Activated B cell treated with CpG ODN at 0.5 μM for 24 hours (primary cell): ENCODE measurements at regions not wholly inside any gene's neighbourhood (a gene's known extent, or its start where the extent isn't known, plus 50 kb on each side); places are given as distances from the start of the nearest gene placed in this dataset.

ENCODE experiments used
- ATAC-seq: fragments of 200-7000 bp; cut with Tn5 transposase; one replicate; pipeline ENCODE4 v1.10.0; 2021; ENCODE audit warnings: low read depth, mild to moderate bottlenecking, moderate library complexity
- CTCF ChIA-PET: fragments of 350-600 bp; sonication (Branson Sonifier 250); formaldehyde crosslinking; loops from one replicate; lab custom pipeline; 2021; ENCODE audit warnings: antibody characterized with exemption; lab: Charles Lee
- POLR2A ChIA-PET: fragments of 350-600 bp; sonication (Branson Sonifier 250); formaldehyde crosslinking; loops from one replicate; lab custom pipeline; 2021; ENCODE audit warnings: antibody characterized with exemption; lab: Charles Lee
- DNase-seq: peaks from one replicate; pipeline ENCODE4 v3.0.0; 2022
- H3K27ac Mint-ChIP-seq: one replicate; pipeline ENCODE4 v1.8.0; 2020; ENCODE audit warnings: mixed read lengths
- H3K27me3 Mint-ChIP-seq: one replicate; pipeline ENCODE4 v1.8.0; 2021; ENCODE audit warnings: mixed read lengths
- H3K36me3 Mint-ChIP-seq: one replicate; pipeline ENCODE4 v1.8.0; 2021; ENCODE audit warnings: low read depth, mixed read lengths
- H3K4me1 Mint-ChIP-seq: one replicate; pipeline ENCODE4 v1.8.0; 2021; ENCODE audit warnings: mixed read lengths
- H3K4me3 Mint-ChIP-seq: one replicate; pipeline ENCODE4 v1.8.0; 2020; ENCODE audit warnings: mild to moderate bottlenecking, mixed read lengths
- H3K9me3 Mint-ChIP-seq: one replicate; pipeline ENCODE4 v1.8.0; 2020; ENCODE audit warnings: mixed read lengths
- intact Hi-C: fragments of 100-400 bp; cut with micrococcal nuclease; formaldehyde crosslinking; loops from one replicate; pipeline ENCODE4 v1.15.1; 2024
- TF ChIP-seq, protein P1 (sequence below): fragments of 200-600 bp; IDR thresholded peaks from one replicate; pipeline ENCODE4 v1.8.0; 2022; ENCODE audit warnings: antibody characterized with exemption, mild to moderate bottlenecking

DNA sequence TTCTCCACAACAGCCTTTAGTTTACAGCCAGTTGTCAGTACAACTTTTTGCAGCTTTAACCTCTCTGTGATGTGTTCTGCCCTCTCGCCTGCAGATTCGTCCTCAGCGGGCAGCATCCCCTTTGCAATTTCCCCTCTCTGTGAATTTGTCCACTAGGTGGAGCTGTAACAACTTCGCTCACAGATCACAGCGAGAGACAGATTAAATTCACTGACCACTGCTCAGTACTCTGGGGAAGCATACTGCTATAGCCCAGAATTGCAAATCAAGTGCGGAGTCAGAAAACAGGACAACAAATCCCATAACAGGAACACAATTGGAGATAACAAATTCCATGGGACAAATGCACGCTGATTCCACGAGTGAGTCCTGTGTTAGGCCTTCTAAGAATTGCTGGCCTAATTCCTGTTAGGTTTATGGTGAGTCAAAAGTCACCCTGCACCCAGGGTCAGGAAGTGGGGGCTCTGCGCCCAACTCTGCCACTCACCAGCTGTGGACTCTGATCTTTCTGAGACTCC is 2124.9 kb downstream of the MAT2B start:
- no peaks in the 10 kb centered on the region for H3K9me3 Mint-ChIP-seq
- no peaks in the 10 kb centered on the region for H3K4me1 Mint-ChIP-seq
- DNase-seq (no peak), ATAC-seq (no peak)
- H3K4me3 Mint-ChIP-seq = no peak overlapping the region
- H3K36me3 Mint-ChIP-seq = no peaks in the 10 kb centered on the region
- TF ChIP-seq, protein P1, sequence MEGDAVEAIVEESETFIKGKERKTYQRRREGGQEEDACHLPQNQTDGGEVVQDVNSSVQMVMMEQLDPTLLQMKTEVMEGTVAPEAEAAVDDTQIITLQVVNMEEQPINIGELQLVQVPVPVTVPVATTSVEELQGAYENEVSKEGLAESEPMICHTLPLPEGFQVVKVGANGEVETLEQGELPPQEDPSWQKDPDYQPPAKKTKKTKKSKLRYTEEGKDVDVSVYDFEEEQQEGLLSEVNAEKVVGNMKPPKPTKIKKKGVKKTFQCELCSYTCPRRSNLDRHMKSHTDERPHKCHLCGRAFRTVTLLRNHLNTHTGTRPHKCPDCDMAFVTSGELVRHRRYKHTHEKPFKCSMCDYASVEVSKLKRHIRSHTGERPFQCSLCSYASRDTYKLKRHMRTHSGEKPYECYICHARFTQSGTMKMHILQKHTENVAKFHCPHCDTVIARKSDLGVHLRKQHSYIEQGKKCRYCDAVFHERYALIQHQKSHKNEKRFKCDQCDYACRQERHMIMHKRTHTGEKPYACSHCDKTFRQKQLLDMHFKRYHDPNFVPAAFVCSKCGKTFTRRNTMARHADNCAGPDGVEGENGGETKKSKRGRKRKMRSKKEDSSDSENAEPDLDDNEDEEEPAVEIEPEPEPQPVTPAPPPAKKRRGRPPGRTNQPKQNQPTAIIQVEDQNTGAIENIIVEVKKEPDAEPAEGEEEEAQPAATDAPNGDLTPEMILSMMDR = no peak
- ChIA-PET CTCF (interaction anchor here (0.7 to 1.0 kb wide), 2 partner anchors 11 to 13 kb away, joined by 3 to 4 read pairs; no protein-coding TSS in a partner anchor), POLR2A (no interaction called here)
- no peak overlapping the region for H3K27ac Mint-ChIP-seq
- intact Hi-C loops = no loop called here
- no peaks in the 10 kb centered on the region for H3K27me3 Mint-ChIP-seq

DNA sequence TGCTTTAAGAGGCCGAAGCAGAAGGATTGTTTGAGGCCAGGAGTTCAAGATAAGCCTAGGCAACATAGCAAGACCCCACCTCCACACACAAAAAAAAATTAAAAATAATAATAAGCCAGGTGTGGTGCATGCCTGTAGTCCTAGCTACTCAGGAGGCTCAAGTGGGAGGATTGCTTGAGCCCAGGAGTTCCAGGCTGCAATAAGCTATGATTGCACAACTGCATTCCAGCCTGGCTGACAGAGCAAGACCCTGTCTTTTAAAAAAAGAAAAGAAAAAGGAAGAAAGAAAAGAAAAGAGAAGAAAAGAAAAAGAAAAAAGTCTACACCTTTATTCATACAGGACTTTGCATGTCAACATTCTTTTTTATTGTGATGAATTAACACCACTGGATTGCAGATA is 2125.8 kb downstream of the MAT2B start:
- CTCF ChIA-PET = no interaction called here
- POLR2A ChIA-PET = no interaction called here
- Mint-ChIP-seq H3K4me3 (no peak overlapping the region), H3K36me3 (no peaks in the 10 kb centered on the region), H3K9me3 (no peaks in the 10 kb centered on the region), H3K4me1 (no peaks in the 10 kb centered on the region), H3K27me3 (no peaks in the 10 kb centered on the region), H3K27ac (no peak overlapping the region)
- ATAC-seq (no peak), DNase-seq (no peak)
- intact Hi-C loops = no loop called here
- TF ChIP-seq, protein P1 = no peak

DNA sequence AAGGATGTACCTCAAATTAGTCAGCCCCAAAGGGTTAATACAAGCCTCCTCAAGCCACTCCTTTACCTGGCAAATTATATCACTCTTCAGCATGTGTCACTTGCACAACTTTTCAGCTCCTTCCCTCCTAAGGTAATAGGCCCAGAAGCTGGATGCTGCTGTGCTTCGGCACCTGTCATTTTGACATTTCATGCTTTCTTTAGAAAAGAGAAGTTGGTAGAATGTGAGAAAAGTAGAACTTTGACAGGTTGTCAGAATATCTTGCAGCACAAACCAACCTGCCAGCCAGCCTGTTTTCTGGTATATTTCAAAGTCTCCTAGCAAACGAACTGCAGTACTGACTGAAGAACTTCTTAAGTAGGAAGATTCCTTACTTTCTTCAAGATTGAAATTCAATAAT is 2136.9 kb downstream of the MAT2B start:
- ATAC-seq = no peak
- POLR2A ChIA-PET = no interaction called here
- H3K4me3 Mint-ChIP-seq = no peak overlapping the region

DNA sequence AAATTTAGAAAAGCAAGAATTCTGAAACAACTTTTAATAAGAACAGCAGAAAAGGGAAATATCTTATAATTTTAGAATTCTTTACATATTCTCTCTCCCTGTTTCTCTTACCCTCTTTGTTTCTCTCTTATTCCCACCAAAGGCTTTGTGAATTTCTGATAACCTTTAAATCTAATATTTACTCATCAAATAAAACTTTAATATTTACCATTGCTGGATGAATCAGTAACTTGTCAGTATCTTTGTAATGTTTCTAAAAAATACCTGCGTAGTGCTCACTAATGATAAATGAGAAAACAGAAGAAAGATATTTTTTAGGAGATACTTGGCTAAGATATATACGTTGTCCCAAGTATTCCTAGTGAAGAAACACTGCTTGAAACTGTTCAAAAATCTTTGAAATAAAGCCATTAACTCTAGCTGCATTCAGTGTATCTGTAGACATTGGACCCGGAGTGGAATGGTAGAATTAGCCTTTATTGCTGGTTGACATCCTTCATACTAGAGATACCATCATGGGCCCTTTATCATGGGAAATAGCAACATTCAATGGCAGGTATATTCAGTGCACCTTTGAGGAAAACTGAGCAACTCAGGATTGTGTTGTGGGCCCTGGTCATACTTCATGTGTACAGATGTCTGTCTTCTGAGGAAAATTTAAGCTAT is 2160.4 kb downstream of the MAT2B start:
- Mint-ChIP-seq H3K4me3 (no peak overlapping the region), H3K27ac (no peak overlapping the region), H3K4me1 (no peaks in the 10 kb centered on the region), H3K27me3 (no peaks in the 10 kb centered on the region), H3K36me3 (no peaks in the 10 kb centered on the region), H3K9me3 (no peaks in the 10 kb centered on the region)
- no peak for ATAC-seq
- CTCF ChIA-PET = no interaction called here
- TF ChIP-seq, protein P1 = no peak
- POLR2A ChIA-PET = no interaction called here
- intact Hi-C loops = no loop called here
- DNase-seq = no peak

More for the DNA sequence above, 2136.9 kb downstream of the MAT2B start:
- no peak for DNase-seq
- Mint-ChIP-seq H3K9me3 (peaks cover 8% of the 10 kb centered on the region), H3K27ac (no peak overlapping the region), H3K36me3 (no peaks in the 10 kb centered on the region), H3K4me1 (no peaks in the 10 kb centered on the region), H3K27me3 (no peaks in the 10 kb centered on the region)
- CTCF ChIA-PET = no interaction called here
- TF ChIP-seq, protein P1 = no peak
- intact Hi-C loops = no loop called here

DNA sequence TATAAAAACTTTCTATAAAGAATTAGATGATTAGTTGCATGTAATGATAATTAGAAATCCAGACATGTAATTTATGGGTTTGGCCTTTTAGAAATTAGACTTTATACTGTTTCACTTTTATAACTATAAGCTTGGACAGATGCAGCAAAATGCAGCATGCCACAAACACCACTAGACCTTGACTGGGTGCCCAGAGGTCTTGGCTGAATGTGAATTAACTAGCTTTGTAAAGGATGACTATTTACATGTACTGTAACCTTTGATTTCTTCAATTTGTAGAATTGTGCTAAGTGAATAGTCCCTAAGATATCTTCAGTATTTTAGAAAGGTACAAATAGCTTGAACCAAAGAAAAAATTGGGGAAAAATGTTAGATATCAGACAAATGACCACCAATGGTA is 2168.1 kb downstream of the MAT2B start:
- CTCF ChIA-PET = no interaction called here
- POLR2A ChIA-PET = no interaction called here
- H3K9me3 Mint-ChIP-seq = peaks cover 6% of the 10 kb centered on the region

More for the DNA sequence above, 2168.1 kb downstream of the MAT2B start:
- H3K4me1 Mint-ChIP-seq = no peaks in the 10 kb centered on the region
- H3K36me3 Mint-ChIP-seq = no peaks in the 10 kb centered on the region
- H3K4me3 Mint-ChIP-seq = no peak overlapping the region
- intact Hi-C loops = no loop called here
- no peaks in the 10 kb centered on the region for H3K27me3 Mint-ChIP-seq
- H3K27ac Mint-ChIP-seq = no peak overlapping the region
- ATAC-seq (no peak), DNase-seq (no peak)
- TF ChIP-seq, protein P1 = no peak
